Endothelial cell of umbilical vein (primary cell): ENCODE measurements at regions not wholly inside any gene's neighbourhood (a gene's known extent, or its start where the extent isn't known, plus 50 kb on each side); places are given as distances from the start of the nearest gene placed in this dataset.

Experiments used
- BruUV-seq: library from RNA; stranded (reverse); fragments of 400-500 nt; replicated peaks from 2 replicates; lab custom pipeline; 2021; lab: Mats Ljungman, UMichigan
- CTCF ChIA-PET: fragments of 300-600, 350-600 bp; sonication (Branson Sonifier 250); formaldehyde crosslinking; loops from one replicate; lab custom pipeline; 2021; ENCODE audit warnings: antibody characterized with exemption, inconsistent platforms; lab: Charles Lee
- POLR2A ChIA-PET: fragments of 300-600, 350-600 bp; sonication (Branson Sonifier 250); formaldehyde crosslinking; loops from one replicate; lab custom pipeline; 2021; ENCODE audit warnings: antibody characterized with exemption, inconsistent platforms; lab: Charles Lee
- DNase-seq: peaks from one replicate; pipeline ENCODE4 v3.0.0-alpha.2; 2011; ENCODE audit warnings: low read depth, low spot score
- FAIRE-seq: peaks from 2 replicates; lab custom pipeline; 2011; peaks lifted over from hg19 to GRCh38; lab: Jason Lieb, UNC
- H2AFZ ChIP-seq: 2 replicates; pipeline ENCODE4 v1.6.0; 2012; ENCODE audit warnings: low read depth, low read length, control low read depth, inconsistent platforms
- H3K27ac ChIP-seq: 2 replicates; pipeline ENCODE4 v1.5.1; 2011; ENCODE audit warnings: low read depth, mild to moderate bottlenecking, control low read depth, low read length, moderate library complexity; ENCODE audit not compliant: insufficient read depth
- H3K27me3 ChIP-seq, 2 experiments: 2 replicates each; pipeline versions ENCODE4 v1.6.0 to v1.6.1; 2011; ENCODE audit warnings: low read length in 2 of 2, mixed read lengths in 1 of 2; ENCODE audit not compliant: control insufficient read depth in 2 of 2, insufficient read depth in 2 of 2
- H3K36me3 ChIP-seq, 2 experiments: 2 replicates in 1 of 2; 3 replicates in 1 of 2; pipeline ENCODE4 v1.5.1; 2011; ENCODE audit warnings: low read length in 2 of 2, mild to moderate bottlenecking in 1 of 2, moderate library complexity in 1 of 2; ENCODE audit not compliant: control insufficient read depth in 2 of 2, insufficient read depth in 2 of 2; ENCODE audit errors: extremely low read depth in 1 of 2
- H3K4me1 ChIP-seq: 3 replicates; pipeline ENCODE4 v1.5.1; 2011; ENCODE audit warnings: mild to moderate bottlenecking, low read length; ENCODE audit not compliant: control insufficient read depth, insufficient read depth; ENCODE audit errors: extremely low read depth
- H3K4me2 ChIP-seq: 2 replicates; pipeline ENCODE4 v1.6.1; 2011; ENCODE audit warnings: low read length, control low read depth, mixed read lengths; ENCODE audit not compliant: insufficient read depth
- H3K4me3 ChIP-seq, 3 experiments: fragments of 200-600 bp in 1 of 3; sonication (generic), shearing (Covaris generic) in 1 of 3; replicated peaks in 1 of 3; 2 replicates each; pipeline ENCODE4 v1.5.1; 2011 to 2016; ENCODE audit warnings: control low read depth in 3 of 3, low read length in 3 of 3, mild to moderate bottlenecking in 2 of 3, inconsistent platforms in 1 of 3, low read depth in 1 of 3, moderate library complexity in 1 of 3; ENCODE audit not compliant: insufficient read depth in 1 of 3
- H3K79me2 ChIP-seq: 2 replicates; pipeline ENCODE4 v1.6.0; 2012; ENCODE audit warnings: low read length, inconsistent platforms; ENCODE audit not compliant: control insufficient read depth, insufficient read depth
- H3K9ac ChIP-seq: replicated peaks from 2 replicates; pipeline ENCODE3; 2011; ENCODE audit warnings: low read length, control low read depth; ENCODE audit not compliant: insufficient read depth; ENCODE audit errors: extremely low read depth
- H3K9me1 ChIP-seq: replicated peaks from 3 replicates; pipeline ENCODE4 v1.6.0; 2011; ENCODE audit warnings: mild to moderate bottlenecking, low read length; ENCODE audit not compliant: control insufficient read depth, insufficient read depth; ENCODE audit errors: extremely low read depth
- H3K9me3 ChIP-seq: replicated peaks from 2 replicates; pipeline ENCODE4 v1.5.1; 2012; ENCODE audit warnings: low read length, inconsistent platforms; ENCODE audit not compliant: control insufficient read depth, insufficient read depth
- H4K20me1 ChIP-seq: replicated peaks from 2 replicates; pipeline ENCODE3; 2011; ENCODE audit warnings: mild to moderate bottlenecking, low read length; ENCODE audit not compliant: control insufficient read depth, insufficient read depth; ENCODE audit errors: extremely low read depth
- EZH2 ChIP-seq: IDR thresholded peaks from 2 replicates; pipeline ENCODE4 v1.6.1; 2012; ENCODE audit warnings: borderline replicate concordance, low read depth, mild to moderate bottlenecking, moderate library complexity, low read length, inconsistent platforms; ENCODE audit not compliant: severe bottlenecking
- FOS ChIP-seq: IDR thresholded peaks from 2 replicates; pipeline ENCODE4 v1.6.1; 2011; ENCODE audit warnings: mild to moderate bottlenecking, low read length, moderate library complexity, borderline replicate concordance; ENCODE audit not compliant: insufficient read depth
- GATA2 ChIP-seq: IDR thresholded peaks from 2 replicates; pipeline ENCODE4 v1.7.0; 2011; ENCODE audit warnings: low read depth, mild to moderate bottlenecking, moderate library complexity, mixed read lengths, low read length; ENCODE audit not compliant: insufficient read length, insufficient read depth
- JUN ChIP-seq: IDR thresholded peaks from 2 replicates; pipeline ENCODE4 v1.6.1; 2011; ENCODE audit warnings: borderline replicate concordance, low read depth; ENCODE audit not compliant: insufficient read length, insufficient read depth
- POLR2A ChIP-seq: IDR thresholded peaks from 2 replicates; pipeline ENCODE4 v1.6.1; 2012; ENCODE audit warnings: low read depth, mild to moderate bottlenecking, control low read depth, low read length
- POLR2AphosphoS5 ChIP-seq: IDR thresholded peaks from 2 replicates; pipeline ENCODE4 v1.6.1; 2012; ENCODE audit warnings: low read depth, mild to moderate bottlenecking, control low read depth, low read length, moderate library complexity; ENCODE audit not compliant: insufficient read depth
- dilution Hi-C: fragments of 300-500 bp; cut with MboI; formaldehyde crosslinking; loops from one replicate; pipeline ENCODE4 v1.15.0; 2019; ENCODE audit warnings: low sequenced_read_pairs; ENCODE audit not compliant: extremely low pct_ligation_motif_present
- intact Hi-C: fragments of 100-400 bp; cut with micrococcal nuclease; formaldehyde crosslinking; loops from one replicate; pipeline ENCODE4 v1.10.0; 2022
- TF ChIP-seq, protein P1 (sequence below): IDR thresholded peaks from 2 replicates; pipeline ENCODE4 v1.6.1; 2011; ENCODE audit not compliant: insufficient read depth, insufficient read length
- TF ChIP-seq, protein P2 (sequence below), 2 donors: IDR thresholded peaks; 1 replicate in 1 of 2; 2 replicates in 1 of 2; pipeline ENCODE4 v1.5.1; 2011; ENCODE audit warnings: low read length in 2 of 2, mild to moderate bottlenecking in 2 of 2, moderate library complexity in 2 of 2, control low read depth in 1 of 2, inconsistent platforms in 1 of 2, low read depth in 1 of 2; ENCODE audit not compliant: insufficient read depth in 1 of 2; ENCODE audit errors: extremely low read depth in 1 of 2

DNA sequence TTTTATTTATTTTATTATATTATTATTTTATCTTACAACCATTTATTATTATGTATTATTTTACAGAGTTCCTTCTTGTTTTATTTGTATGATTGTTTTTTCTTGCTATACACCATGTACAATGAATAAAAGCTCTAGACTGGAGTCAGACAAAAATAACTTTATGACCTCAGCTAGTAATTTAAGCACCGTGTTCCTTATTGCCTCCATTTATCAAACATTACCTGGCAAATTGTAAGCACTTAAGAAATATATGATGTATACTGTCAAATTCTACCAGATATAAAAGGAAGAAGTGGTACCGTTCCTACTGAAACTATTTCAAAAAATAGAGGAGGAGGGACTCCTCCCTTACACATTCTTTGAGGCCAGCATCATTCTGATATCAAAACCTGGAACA, 326.9 kb upstream of the NECTIN3 start:
- intact Hi-C loops (no loop called here), dilution Hi-C loops (no loop called here)
- Histone ChIP-seq H3K9ac (no peak overlapping the region), H3K4me1 (peaks cover 2% of the 10 kb centered on the region), H3K4me3 (no peak overlapping the region), H3K27me3 (no peaks in the 10 kb centered on the region), H2AFZ (no peak overlapping the region), H3K27ac (no peak overlapping the region), H4K20me1 (no peaks in the 10 kb centered on the region), H3K79me2 (no peaks in the 10 kb centered on the region), H3K4me2 (no peak overlapping the region), H3K36me3 (no peaks in the 10 kb centered on the region), H3K9me1 (no peaks in the 10 kb centered on the region), H3K9me3 (no peaks in the 10 kb centered on the region)
- ChIA-PET CTCF (no interaction called here), POLR2A (no interaction called here)
- BruUV-seq: no TSS peak
- TF ChIP-seq EZH2 (no peak), JUN (no peak), POLR2A (no peak), FOS (no peak), POLR2AphosphoS5 (no peak), GATA2 (no peak)
- TF ChIP-seq, protein P1, sequence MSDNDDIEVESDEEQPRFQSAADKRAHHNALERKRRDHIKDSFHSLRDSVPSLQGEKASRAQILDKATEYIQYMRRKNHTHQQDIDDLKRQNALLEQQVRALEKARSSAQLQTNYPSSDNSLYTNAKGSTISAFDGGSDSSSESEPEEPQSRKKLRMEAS: no peak
- TF ChIP-seq, protein P2, sequence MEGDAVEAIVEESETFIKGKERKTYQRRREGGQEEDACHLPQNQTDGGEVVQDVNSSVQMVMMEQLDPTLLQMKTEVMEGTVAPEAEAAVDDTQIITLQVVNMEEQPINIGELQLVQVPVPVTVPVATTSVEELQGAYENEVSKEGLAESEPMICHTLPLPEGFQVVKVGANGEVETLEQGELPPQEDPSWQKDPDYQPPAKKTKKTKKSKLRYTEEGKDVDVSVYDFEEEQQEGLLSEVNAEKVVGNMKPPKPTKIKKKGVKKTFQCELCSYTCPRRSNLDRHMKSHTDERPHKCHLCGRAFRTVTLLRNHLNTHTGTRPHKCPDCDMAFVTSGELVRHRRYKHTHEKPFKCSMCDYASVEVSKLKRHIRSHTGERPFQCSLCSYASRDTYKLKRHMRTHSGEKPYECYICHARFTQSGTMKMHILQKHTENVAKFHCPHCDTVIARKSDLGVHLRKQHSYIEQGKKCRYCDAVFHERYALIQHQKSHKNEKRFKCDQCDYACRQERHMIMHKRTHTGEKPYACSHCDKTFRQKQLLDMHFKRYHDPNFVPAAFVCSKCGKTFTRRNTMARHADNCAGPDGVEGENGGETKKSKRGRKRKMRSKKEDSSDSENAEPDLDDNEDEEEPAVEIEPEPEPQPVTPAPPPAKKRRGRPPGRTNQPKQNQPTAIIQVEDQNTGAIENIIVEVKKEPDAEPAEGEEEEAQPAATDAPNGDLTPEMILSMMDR (IDR thresholded peaks at IDR 0.05; ENCODE audit: extremely low read depth in 1 of 2, insufficient read depth in 1 of 2, low read depth in 1 of 2, low read length in 2 of 2): no peak
- no peak for FAIRE-seq
- no peak for DNase-seq
